ENCODE measurements at regions not wholly inside any gene's neighbourhood (a gene's known extent, or its start where the extent isn't known, plus 50 kb on each side); places are given as distances from the start of the nearest gene placed in this dataset.

DNA sequence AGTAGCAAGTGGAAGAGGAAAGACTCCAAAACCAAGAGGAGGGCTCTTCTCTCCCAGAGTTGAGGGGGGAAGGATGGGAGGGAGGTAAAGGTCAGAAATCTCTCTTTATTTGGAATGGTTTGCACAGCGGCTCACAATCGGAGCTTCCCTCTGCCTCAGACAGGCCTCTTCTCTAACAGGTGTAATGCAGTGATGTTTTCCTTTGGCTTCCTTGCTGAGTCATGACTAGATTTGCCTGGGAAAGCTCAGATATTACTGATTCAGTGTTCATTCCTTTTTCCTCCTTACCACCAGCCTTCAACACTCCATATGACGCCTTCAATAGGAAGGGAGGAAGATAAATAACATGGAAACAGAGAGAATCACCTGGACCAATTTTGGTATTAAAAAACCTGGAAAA, 136.6 kb downstream of the RNF152 start:
- H3K9ac ChIP-seq (ENCODE audit: low read depth, low read length) = no peak overlapping the region
- H3K36me3 ChIP-seq (ENCODE audit: insufficient read depth, low read length) = no peaks in the 10 kb centered on the region
- H3K4me1 ChIP-seq (ENCODE audit: insufficient read depth, low read length) = no peaks in the 10 kb centered on the region
- no peaks in the 10 kb centered on the region for H3K9me3 ChIP-seq (ENCODE audit: control insufficient read depth, insufficient read depth, low read length)

DNA sequence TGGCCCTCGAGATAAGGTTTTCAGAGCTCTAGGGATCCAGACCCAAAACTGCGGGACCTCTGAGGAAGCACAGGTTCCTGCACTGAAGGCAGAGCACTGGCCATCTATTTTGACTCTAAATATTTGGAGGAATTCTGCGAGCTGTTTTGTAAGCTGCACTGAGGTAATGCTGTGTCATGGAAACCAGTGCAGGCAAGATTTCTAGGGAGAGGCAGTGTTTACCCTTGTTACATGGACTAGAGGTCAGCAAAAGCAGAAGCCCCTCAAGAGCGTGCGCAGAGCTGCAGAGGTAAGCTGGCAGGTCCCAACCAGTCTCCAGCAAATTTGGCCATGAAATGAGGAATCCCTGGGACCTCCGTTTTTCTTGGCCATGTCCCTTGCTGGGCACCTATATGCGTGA, 137.3 kb downstream of the RNF152 start:
- no peaks in the 10 kb centered on the region for H3K4me1 ChIP-seq (ENCODE audit: insufficient read depth, low read length)
- no peaks in the 10 kb centered on the region for H3K9me3 ChIP-seq (ENCODE audit: control insufficient read depth, insufficient read depth, low read length)
- no peaks in the 10 kb centered on the region for H3K36me3 ChIP-seq (ENCODE audit: insufficient read depth, low read length)
- H3K9ac ChIP-seq (ENCODE audit: low read depth, low read length) = no peak overlapping the region

DNA sequence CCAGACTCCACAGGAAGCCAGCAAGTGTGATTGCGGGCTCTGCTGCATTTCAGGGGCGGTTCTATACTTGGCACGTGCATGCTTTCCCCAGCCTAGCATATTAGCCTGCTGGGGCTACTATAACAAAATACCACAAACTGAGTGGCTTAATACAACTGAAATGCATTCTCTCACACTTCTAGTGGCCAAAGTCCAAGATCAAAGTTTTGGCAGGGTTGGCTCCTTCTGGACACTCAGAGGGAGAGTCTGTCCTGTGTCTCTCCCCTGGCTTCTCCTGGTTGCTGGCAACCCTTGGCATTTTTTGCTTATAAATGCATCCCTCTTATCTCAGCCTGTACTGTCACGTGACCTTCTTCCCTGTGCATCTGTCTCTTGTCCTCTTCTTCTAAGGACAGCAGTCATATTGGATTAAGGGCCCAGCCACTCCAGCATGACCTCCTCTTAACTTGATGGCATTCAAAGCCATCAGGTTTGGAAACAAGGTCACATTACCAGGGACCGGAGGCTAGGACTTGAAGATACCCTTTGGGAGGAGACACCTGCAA, 138.7 kb downstream of the RNF152 start:
- no peaks in the 10 kb centered on the region for H3K9me3 ChIP-seq (ENCODE audit: control insufficient read depth, insufficient read depth, low read length)
- H3K4me1 ChIP-seq (ENCODE audit: insufficient read depth, low read length) = no peaks in the 10 kb centered on the region
- no peaks in the 10 kb centered on the region for H3K36me3 ChIP-seq (ENCODE audit: insufficient read depth, low read length)
- no peak overlapping the region for H3K9ac ChIP-seq (ENCODE audit: low read depth, low read length)

DNA sequence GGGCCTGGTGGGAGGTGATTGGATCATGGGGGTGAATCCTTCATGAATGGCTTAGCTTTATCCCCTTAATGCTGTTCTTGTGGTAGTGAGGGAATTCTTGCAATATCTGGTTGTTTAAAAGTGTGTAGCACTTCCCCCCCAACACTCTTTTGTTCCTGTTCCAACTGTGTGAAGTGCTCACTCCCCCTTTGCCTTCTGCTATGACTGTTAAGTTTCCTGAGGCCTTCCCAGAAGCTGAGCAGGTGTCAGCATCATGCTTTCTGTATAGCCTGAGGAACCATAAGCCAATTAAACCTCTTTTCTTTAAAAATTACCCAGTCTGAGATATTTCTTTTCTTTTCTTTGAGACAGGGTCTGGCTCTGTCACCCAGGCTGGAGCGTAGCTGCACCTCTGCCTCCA, 139.4 kb downstream of the RNF152 start:
- Histone ChIP-seq H3K9me3 (ENCODE audit: control insufficient read depth, insufficient read depth, low read length) (no peaks in the 10 kb centered on the region), H3K4me1 (ENCODE audit: insufficient read depth, low read length) (no peaks in the 10 kb centered on the region), H3K36me3 (ENCODE audit: insufficient read depth, low read length) (no peaks in the 10 kb centered on the region), H3K9ac (ENCODE audit: low read depth, low read length) (no peak overlapping the region)

DNA sequence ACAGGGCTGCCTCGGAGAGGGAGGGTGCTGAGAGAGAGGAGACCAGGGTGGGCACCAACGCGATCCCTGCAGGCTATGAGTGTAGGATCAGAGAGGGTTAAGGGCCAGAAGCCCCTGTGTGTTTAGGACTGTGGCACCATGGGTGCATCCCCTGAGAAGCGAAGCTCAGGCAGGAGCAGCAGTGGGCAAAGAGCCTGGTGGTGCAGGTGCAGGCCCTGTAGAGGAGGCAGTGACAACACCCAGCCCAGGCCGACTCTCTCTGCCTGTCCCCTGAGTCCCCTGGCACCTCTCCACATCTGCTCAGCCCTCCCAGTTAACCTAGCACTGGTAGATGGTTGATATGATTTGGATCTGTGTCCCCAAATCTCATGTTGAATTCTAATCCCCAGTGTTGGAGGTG, 139.8 kb downstream of the RNF152 start:
- Histone ChIP-seq H3K9me3 (ENCODE audit: control insufficient read depth, insufficient read depth, low read length) (no peaks in the 10 kb centered on the region), H3K4me1 (ENCODE audit: insufficient read depth, low read length) (no peaks in the 10 kb centered on the region), H3K36me3 (ENCODE audit: insufficient read depth, low read length) (no peaks in the 10 kb centered on the region), H3K9ac (ENCODE audit: low read depth, low read length) (no peak overlapping the region)

DNA sequence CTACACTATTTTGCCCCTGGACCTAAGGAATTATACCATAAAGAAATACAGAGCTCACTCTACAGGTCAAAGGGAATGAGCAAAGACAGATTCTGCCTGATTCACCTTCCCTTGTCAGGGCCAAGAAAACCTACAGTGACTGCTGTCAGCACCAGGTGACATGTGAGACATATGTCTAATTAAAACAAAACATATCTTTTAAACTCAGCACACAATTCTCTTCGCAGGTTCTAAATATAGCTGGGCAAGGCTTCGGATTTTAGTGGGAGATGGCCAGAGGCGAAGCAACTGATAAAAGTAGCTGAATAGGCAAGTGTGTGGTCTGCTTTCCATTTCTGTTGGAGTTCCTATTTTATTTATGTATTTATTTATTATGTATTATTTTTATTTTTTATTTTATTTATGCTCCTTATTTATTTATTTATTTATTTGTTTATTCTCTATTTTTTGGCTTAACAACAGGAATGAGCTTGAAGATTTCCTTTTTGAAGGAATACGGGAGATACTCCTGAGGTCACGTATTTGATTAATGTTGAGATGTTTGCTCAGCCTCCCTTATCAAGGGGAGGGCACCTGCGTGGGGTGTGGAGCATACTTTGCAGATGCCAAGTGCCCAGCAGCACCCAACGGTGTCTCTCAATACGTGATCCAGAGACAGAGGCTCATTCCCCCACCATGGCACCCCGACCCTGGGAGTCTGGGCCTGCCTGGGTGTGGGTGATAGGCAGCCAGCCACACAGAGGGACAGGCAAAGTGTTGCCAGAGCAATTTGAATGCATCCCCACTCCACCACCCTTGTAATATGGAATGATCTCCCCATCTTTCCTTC, 141.8 kb downstream of the RNF152 start:
- no peaks in the 10 kb centered on the region for H3K9me3 ChIP-seq (ENCODE audit: control insufficient read depth, insufficient read depth, low read length)
- no peaks in the 10 kb centered on the region for H3K36me3 ChIP-seq (ENCODE audit: insufficient read depth, low read length)
- no peaks in the 10 kb centered on the region for H3K4me1 ChIP-seq (ENCODE audit: insufficient read depth, low read length)
- no peak overlapping the region for H3K9ac ChIP-seq (ENCODE audit: low read depth, low read length)

DNA sequence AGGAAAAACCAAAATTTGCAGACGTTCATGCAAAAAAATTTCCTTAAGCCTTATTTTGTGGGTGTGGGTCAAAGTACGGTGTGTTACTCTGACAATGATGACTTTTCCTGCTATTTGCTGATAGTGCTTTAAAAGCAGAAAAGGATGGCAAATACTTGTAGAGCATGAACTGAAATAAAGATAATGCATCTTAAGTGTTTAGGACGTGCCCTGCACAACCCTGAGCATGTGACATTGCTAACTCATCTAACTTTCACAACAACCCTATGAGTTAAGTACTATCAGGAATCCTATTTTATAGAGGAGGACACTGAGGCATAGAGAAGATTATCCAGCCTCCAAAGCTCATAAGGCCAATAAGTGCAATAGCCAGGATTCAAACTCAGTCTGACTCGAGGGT, 143.3 kb downstream of the RNF152 start:
- no peak overlapping the region for H3K9ac ChIP-seq (ENCODE audit: low read depth, low read length)
- no peaks in the 10 kb centered on the region for H3K9me3 ChIP-seq (ENCODE audit: control insufficient read depth, insufficient read depth, low read length)
- H3K4me1 ChIP-seq (ENCODE audit: insufficient read depth, low read length) = no peaks in the 10 kb centered on the region
- no peaks in the 10 kb centered on the region for H3K36me3 ChIP-seq (ENCODE audit: insufficient read depth, low read length)

DNA sequence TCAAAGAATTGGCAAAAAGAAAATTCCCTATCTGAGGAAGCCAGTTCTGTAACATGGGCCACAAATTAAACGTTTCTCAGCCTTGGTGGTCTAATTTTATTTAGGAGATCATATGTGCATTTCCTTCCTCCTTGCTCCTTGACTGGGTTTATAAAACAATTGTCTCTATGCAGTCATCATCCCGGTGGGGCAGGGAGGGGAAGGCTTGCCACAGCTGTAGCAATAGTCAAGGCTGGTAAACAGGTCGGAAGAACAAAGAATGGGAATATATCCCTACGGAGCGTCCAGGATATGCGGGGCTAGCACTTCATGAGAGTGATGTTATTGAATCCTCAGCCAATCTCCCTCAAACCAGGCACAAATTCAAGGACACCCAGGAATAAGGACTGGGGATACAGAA, 143.8 kb downstream of the RNF152 start:
- Histone ChIP-seq H3K9ac (ENCODE audit: low read depth, low read length) (no peak overlapping the region), H3K4me1 (ENCODE audit: insufficient read depth, low read length) (no peaks in the 10 kb centered on the region), H3K9me3 (ENCODE audit: control insufficient read depth, insufficient read depth, low read length) (no peaks in the 10 kb centered on the region), H3K36me3 (ENCODE audit: insufficient read depth, low read length) (no peaks in the 10 kb centered on the region)

DNA sequence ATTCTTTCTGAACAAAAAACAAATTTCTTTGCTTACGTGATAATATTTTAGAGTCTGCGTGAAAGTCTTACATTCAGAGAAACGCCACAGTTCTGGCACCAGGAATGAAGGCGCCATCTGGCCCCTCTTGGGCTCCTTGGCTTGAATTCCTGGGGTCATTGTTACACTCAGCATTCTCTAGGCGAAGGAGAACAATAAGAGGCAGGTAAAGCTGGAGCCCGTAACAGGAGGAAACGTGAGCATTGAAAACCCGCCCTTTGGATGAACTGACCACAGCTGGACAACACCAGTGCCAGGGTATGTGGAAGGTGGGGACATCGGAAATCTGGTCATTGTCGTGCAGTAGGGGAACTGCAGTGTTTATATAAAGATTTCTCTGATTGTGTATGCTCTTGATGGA, 144.8 kb downstream of the RNF152 start:
- Histone ChIP-seq H3K4me1 (ENCODE audit: insufficient read depth, low read length) (no peaks in the 10 kb centered on the region), H3K36me3 (ENCODE audit: insufficient read depth, low read length) (no peaks in the 10 kb centered on the region), H3K9ac (ENCODE audit: low read depth, low read length) (no peak overlapping the region), H3K9me3 (ENCODE audit: control insufficient read depth, insufficient read depth, low read length) (no peaks in the 10 kb centered on the region)

DNA sequence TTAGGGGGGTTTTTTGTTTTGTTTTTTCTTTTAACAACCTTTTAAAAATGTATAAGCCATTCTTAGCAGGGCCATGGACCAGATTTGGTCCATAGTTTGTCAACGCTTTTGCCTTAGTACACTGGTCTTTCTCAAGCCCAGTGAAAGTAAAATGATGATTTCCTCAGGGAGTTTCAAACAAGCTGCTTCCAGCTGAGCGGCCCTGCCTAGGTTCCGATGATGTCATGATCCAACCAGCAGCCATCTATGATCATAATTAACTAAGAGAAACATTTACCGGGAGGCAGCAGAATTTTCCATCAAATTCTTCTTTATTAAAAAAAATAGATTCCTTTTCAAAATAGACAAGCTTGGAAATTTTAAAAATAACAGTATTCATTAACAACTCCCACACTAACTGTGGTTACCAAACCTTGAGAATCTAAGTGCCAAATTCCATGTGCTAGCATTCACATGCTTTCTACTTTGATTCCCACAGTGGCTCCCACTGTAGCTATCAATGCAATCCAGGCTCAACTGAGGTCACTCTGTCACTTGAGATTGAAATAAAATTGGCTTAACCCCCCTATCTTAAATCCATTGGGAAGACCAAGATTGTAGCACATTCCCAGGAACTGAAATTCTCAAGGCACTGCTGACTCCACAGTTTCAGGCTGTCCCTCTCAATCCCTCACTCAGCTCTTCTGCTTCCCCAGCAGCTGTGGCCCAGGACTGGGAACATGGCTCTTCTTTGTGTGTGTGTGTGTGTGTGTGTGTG, 148.9 kb downstream of the RNF152 start:
- Histone ChIP-seq H3K36me3 (ENCODE audit: insufficient read depth, low read length) (no peaks in the 10 kb centered on the region), H3K9me3 (ENCODE audit: control insufficient read depth, insufficient read depth, low read length) (no peaks in the 10 kb centered on the region; the same call in 1 of the 2 replicates), H3K9ac (ENCODE audit: low read depth, low read length) (no peak overlapping the region), H3K4me1 (ENCODE audit: insufficient read depth, low read length) (no peaks in the 10 kb centered on the region)

DNA sequence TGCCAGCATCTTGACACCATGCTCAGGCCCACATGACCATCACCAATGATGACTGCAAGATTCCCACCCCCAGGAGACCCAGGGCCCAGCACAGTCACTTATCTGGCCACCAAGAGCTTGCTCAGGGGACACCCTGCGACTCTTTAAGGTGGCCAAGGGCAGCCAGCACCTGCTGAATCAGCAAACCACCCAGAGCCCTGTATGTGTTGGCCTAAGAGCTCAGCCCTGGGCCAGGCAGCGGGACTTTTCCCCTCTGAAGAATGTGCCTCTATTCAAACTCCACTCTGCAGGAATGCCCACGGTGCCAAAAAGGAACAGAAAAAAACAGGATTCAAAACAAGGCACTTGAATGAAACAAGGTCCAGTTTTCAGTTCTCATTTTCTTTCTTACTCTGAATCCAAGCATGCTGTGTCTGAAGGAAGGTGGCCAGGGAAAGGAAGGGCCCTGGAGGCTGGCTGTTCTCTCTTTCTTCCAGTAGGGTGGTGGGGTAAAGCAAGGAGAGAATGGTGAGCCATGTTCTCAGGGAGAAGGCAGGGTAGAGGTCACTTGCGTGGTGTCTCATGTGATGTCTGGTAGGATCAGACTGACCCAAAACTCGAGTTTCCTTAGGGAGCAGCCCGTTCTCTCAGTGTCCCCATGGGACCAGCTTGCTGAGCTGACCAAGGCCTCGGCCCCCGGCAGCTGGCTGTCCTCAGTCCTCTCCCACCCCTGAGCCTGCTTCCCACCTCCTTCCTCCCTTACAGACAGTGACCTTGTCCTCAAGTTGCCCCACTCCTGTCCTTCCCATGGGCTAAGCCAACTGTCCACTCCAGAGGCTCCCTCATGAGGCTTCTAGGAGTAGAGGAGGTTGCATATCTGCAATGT, 150.0 kb downstream of the RNF152 start:
- no peaks in the 10 kb centered on the region; the same call in 1 of the 2 replicates for H3K9me3 ChIP-seq (ENCODE audit: control insufficient read depth, insufficient read depth, low read length)
- H3K36me3 ChIP-seq (ENCODE audit: insufficient read depth, low read length) = no peaks in the 10 kb centered on the region
- no peak overlapping the region for H3K9ac ChIP-seq (ENCODE audit: low read depth, low read length)
- H3K4me1 ChIP-seq (ENCODE audit: insufficient read depth, low read length) = no peaks in the 10 kb centered on the region

DNA sequence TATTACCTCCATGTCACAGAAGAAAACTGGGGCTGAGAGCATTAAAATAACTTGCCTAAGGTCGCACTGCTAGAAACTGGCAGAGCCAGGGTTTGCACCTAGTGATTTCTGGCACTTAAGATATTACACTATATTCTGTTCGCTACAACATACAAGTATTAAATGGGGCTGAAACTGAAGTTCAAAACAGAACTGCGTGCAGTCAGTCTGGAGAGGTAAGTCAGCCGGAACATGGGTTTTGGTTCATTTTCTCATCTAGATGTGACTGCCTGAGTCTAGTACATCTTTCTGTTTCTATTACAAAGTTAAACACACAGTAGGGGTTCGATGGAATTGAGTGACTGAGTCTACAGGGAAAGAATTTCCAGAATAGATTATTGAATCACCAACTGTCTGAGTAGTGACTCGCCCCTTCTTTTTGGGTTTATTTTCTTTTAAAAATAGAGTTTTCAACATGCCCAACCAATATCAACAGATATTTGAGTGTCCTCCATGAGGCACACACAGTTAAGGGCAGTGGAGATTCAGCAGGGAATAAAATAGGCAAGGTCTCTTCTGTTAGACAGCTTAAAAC, 150.8 kb downstream of the RNF152 start:
- Histone ChIP-seq H3K9ac (ENCODE audit: low read depth, low read length) (no peak overlapping the region), H3K36me3 (ENCODE audit: insufficient read depth, low read length) (no peaks in the 10 kb centered on the region), H3K9me3 (ENCODE audit: control insufficient read depth, insufficient read depth, low read length) (no peaks in the 10 kb centered on the region; the same call in 1 of the 2 replicates), H3K4me1 (ENCODE audit: insufficient read depth, low read length) (no peaks in the 10 kb centered on the region)

DNA sequence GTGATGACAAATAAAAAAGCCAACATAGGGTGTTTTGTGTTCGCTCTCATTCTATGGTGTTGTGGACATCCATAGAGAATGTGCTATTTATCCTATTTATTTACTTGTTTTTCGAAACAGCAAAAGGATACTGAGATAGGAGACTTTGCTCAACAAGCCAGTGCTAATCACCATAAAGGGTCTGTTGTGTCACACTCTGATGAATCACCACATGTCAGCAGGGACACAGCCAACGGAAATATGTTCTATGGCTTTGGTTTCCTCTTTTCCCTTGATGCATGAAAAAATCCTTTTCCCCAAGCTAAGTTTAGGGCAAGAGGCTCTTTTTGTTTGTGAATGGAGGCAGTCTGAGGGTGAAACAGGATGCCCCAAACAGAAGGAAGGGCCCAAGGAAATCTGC, 154.3 kb downstream of the RNF152 start:
- Histone ChIP-seq H3K9ac (ENCODE audit: low read depth, low read length) (no peak overlapping the region), H3K4me1 (ENCODE audit: insufficient read depth, low read length) (no peaks in the 10 kb centered on the region), H3K9me3 (ENCODE audit: control insufficient read depth, insufficient read depth, low read length) (no peaks in the 10 kb centered on the region; the same call in 1 of the 2 replicates), H3K36me3 (ENCODE audit: insufficient read depth, low read length) (no peaks in the 10 kb centered on the region)

DNA sequence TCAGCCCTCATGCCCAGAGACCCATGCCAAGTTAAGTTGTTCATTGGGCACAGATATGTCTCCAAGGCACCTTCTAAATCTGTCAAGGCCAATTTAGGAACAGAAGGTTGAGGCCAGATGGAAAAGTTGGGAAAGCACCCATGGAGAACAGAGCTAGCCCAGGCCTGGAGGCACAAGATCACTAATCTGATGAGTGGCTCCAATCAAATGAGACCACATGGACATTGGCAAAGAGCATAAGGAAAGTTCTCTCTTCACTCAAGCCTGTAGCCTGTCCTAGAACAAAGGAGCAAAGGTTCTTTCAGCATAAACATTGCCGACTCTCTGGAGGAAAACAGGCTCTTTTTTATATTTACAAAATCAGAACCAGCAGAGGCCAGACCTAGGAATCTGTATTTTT, 154.8 kb downstream of the RNF152 start:
- H3K4me1 ChIP-seq (ENCODE audit: insufficient read depth, low read length) = no peaks in the 10 kb centered on the region
- H3K9me3 ChIP-seq (ENCODE audit: control insufficient read depth, insufficient read depth, low read length) = no peaks in the 10 kb centered on the region; the same call in 1 of the 2 replicates
- no peak overlapping the region for H3K9ac ChIP-seq (ENCODE audit: low read depth, low read length)
- no peaks in the 10 kb centered on the region for H3K36me3 ChIP-seq (ENCODE audit: insufficient read depth, low read length)

All from ES-I3 (cell line).